Activated naive CD4-positive, alpha-beta T cell treated with anti-CD3 and anti-CD28 coated beads, Interleukin-2, amount 10 ng/mL, durations not matched to agents 7 days and 5 days (primary cell): ENCODE measurements at regions not wholly inside any gene's neighbourhood (a gene's known extent, or its start where the extent isn't known, plus 50 kb on each side); places are given as distances from the start of the nearest gene placed in this dataset.
"Not testable (repeated sequence)": the region's sequence is repeated elsewhere in the genome, so short reads cannot be mapped to it uniquely, and the experiment has no call there.

ENCODE experiments used
- CTCF ChIA-PET: fragments of 350-600 bp; sonication (Branson Sonifier 250); formaldehyde crosslinking; loops from one replicate; lab custom pipeline; 2021; ENCODE audit warnings: antibody characterized with exemption; lab: Charles Lee
- DNase-seq: peaks from one replicate; pipeline ENCODE4 v3.0.0-alpha.2; 2020
- H3K27ac Mint-ChIP-seq: one replicate; pipeline ENCODE4 v1.8.0; 2021; ENCODE audit warnings: mild to moderate bottlenecking, moderate library complexity, mixed read lengths
- H3K27me3 Mint-ChIP-seq: one replicate; pipeline ENCODE4 v1.8.0; 2021; ENCODE audit warnings: mild to moderate bottlenecking, mixed read lengths
- H3K36me3 Mint-ChIP-seq: one replicate; pipeline ENCODE4 v1.8.0; 2021; ENCODE audit warnings: mixed read lengths
- H3K4me1 Mint-ChIP-seq: one replicate; pipeline ENCODE4 v1.8.0; 2021; ENCODE audit warnings: mixed read lengths
- H3K4me3 Mint-ChIP-seq: one replicate; pipeline ENCODE4 v1.8.0; 2021; ENCODE audit warnings: mild to moderate bottlenecking, moderate library complexity, mixed read lengths
- H3K9me3 Mint-ChIP-seq: one replicate; pipeline ENCODE4 v1.8.0; 2021; ENCODE audit warnings: mixed read lengths

- no peaks in the 10 kb centered on the region for H3K4me1 Mint-ChIP-seq
- H3K36me3 Mint-ChIP-seq = no peaks in the 10 kb centered on the region
- no peak overlapping the region for H3K27ac Mint-ChIP-seq
- no peak for DNase-seq
- CTCF ChIA-PET = no interaction called here
- peaks cover 1% of the 10 kb centered on the region for H3K9me3 Mint-ChIP-seq
- no peaks in the 10 kb centered on the region for H3K27me3 Mint-ChIP-seq
- H3K4me3 Mint-ChIP-seq = no peak overlapping the region
These were observed 451.0 kb upstream of the TUSC1 start for GRCh38 chr9:26129217-26129616.

DNA sequence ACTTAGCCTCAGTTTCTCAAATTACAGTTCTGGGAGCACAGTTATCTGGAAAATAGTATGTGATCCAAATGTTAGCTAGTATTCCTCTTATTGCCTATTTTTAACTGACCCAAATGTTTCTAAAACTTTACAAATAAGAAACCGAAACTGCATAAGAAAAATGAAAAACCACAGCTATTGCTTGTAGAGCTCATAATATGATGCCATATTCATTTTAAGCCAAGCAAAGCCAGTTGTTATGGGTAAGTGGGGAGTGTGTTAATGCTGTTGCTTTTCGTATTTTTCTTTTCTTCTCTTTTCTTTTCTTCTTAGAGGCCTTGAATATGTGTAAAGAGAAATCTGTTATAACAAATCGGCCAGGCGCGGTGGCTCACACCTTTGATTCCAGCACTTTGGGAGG lies 447.4 kb upstream of the TUSC1 start:
- Mint-ChIP-seq H3K36me3 (no peaks in the 10 kb centered on the region), H3K4me1 (no peaks in the 10 kb centered on the region), H3K27ac (no peak overlapping the region), H3K4me3 (no peak overlapping the region), H3K27me3 (no peaks in the 10 kb centered on the region), H3K9me3 (peaks cover 5% of the 10 kb centered on the region)
- CTCF ChIA-PET = no interaction called here
- no peak for DNase-seq

- H3K9me3 Mint-ChIP-seq, DNase-seq, H3K27me3 Mint-ChIP-seq, H3K27ac Mint-ChIP-seq, CTCF ChIA-PET, H3K36me3 Mint-ChIP-seq, H3K4me3 Mint-ChIP-seq, H3K4me1 Mint-ChIP-seq: not testable (repeated sequence)
These were observed 437.8 kb upstream of the TUSC1 start for GRCh38 chr9:26116085-26116484.

- H3K4me3 Mint-ChIP-seq = no peak overlapping the region
- CTCF ChIA-PET = no interaction called here
- H3K4me1 Mint-ChIP-seq = no peaks in the 10 kb centered on the region
- H3K9me3 Mint-ChIP-seq = peaks cover 16% of the 10 kb centered on the region
- no peaks in the 10 kb centered on the region for H3K27me3 Mint-ChIP-seq
- H3K27ac Mint-ChIP-seq = no peak overlapping the region
- DNase-seq = no peak
- H3K36me3 Mint-ChIP-seq = no peaks in the 10 kb centered on the region
These were observed 434.5 kb upstream of the TUSC1 start for GRCh38 chr9:26112724-26113123.

GRCh38 chr9:26086396-26086795 lies 408.2 kb upstream of the TUSC1 start:
- Mint-ChIP-seq H3K27ac (no peak overlapping the region), H3K27me3 (no peaks in the 10 kb centered on the region), H3K4me1 (no peaks in the 10 kb centered on the region), H3K4me3 (no peak overlapping the region), H3K36me3 (no peaks in the 10 kb centered on the region), H3K9me3 (peaks cover 2% of the 10 kb centered on the region)
- DNase-seq = no peak
- CTCF ChIA-PET = no interaction called here

DNA sequence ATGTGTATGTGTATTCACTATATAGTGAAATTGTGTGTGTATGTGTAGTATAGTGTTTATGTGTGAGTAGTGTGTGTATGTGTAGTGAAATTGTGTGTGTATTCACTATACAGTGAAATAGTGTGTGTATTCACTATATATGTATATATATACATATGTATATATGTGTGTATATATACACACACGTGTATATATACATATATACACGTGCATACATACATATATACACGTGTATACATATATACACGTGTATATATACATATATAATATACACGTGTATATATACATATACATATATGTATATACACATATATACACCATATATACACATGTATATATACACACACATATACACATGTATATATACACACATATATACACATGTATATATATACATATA lies 403.6 kb upstream of the TUSC1 start:
- Mint-ChIP-seq H3K27me3 (no peaks in the 10 kb centered on the region), H3K36me3 (no peaks in the 10 kb centered on the region), H3K4me3 (no peak overlapping the region), H3K4me1 (no peaks in the 10 kb centered on the region), H3K9me3 (peaks cover 12% of the 10 kb centered on the region), H3K27ac (no peak overlapping the region)
- DNase-seq = no peak
- CTCF ChIA-PET = no interaction called here

DNA sequence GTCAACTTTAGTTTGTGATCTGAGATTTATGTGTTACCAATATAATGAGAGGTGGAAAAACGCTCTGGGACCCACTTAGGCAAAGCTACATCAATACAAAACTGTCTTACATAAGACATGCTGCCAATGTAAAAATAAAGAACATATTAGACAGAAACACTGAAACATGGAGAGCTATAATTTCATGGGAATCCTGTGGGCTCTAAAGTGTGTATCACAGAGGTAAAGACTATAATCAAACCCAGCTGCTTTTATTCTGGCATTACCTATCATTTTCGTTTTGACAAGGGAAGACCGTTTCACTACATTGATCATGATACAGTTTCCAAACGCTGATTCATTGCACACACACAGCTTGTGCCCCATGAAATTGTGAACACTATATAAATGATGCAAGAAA lies 400.5 kb upstream of the TUSC1 start:
- Mint-ChIP-seq H3K4me1 (no peaks in the 10 kb centered on the region), H3K4me3 (no peak overlapping the region), H3K27ac (no peak overlapping the region), H3K9me3 (peaks cover 30% of the 10 kb centered on the region), H3K27me3 (no peaks in the 10 kb centered on the region), H3K36me3 (no peaks in the 10 kb centered on the region)
- DNase-seq = no peak
- CTCF ChIA-PET = no interaction called here

DNA sequence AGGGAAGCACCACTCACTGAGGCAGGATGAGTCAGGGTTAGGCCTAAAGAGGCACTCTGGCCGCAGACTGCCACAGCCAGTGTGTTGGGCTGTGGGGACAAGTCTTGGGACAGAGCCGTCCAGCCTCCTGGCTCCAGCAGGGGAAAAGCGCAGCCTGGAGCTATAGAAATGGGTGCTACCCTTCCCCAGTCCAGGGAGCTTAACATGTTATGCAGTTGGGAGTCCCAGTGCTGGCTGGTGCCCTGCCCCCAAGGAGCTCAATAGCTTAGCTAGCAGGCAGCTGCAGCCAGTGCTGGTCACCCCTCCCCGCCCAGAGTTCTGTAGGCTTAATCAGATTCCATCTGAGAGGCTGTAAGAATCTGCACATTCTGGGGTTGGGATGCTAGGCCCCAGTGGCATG lies 399.6 kb upstream of the TUSC1 start:
- CTCF ChIA-PET = no interaction called here
- Mint-ChIP-seq H3K36me3 (no peaks in the 10 kb centered on the region), H3K27me3 (no peaks in the 10 kb centered on the region), H3K4me1 (no peaks in the 10 kb centered on the region), H3K9me3 (peaks cover 29% of the 10 kb centered on the region), H3K27ac (no peak overlapping the region), H3K4me3 (no peak overlapping the region)
- no peak for DNase-seq

GRCh38 chr9:26067608-26068007 lies 389.4 kb upstream of the TUSC1 start:
- no peak for DNase-seq
- Mint-ChIP-seq H3K27ac (no peak overlapping the region), H3K36me3 (no peaks in the 10 kb centered on the region), H3K4me3 (no peak overlapping the region), H3K27me3 (no peaks in the 10 kb centered on the region), H3K9me3 (peaks cover 2% of the 10 kb centered on the region), H3K4me1 (no peaks in the 10 kb centered on the region)
- CTCF ChIA-PET = no interaction called here

GRCh38 chr9:26066237-26066636 lies 388.0 kb upstream of the TUSC1 start:
- Mint-ChIP-seq H3K27me3 (no peaks in the 10 kb centered on the region), H3K4me1 (no peaks in the 10 kb centered on the region)
- CTCF ChIA-PET = no interaction called here

DNA sequence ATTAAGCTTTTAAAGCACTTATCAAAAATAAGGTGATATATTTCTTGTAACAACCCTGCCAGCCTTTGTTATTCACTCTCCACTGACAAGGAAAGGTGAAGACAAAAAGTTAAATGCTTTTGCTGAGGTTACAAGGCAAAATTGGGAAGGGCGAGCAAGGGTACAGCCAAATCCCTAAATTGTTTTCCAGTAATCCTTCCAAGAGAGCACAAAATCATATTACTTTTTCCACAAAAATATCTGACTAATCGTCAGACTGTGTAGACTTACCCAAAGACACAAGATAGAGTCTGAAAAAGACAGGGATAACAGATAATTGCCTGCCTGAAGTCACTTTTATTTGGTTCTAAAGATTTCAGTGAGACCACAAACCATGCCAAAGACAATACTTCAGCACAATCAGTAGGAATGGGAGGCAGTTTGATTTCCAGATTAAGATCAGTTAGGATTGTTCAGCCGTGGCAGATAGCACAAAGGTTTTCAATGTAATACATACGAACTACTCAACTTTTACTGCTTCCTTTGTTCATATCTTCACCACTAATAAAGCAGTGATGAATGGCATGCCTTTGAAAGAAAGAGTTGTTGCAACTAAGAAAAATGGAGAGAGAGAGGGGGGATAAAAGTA lies 383.8 kb upstream of the TUSC1 start:
- DNase-seq = no peak
- Mint-ChIP-seq H3K36me3 (no peaks in the 10 kb centered on the region), H3K4me3 (no peak overlapping the region), H3K27me3 (no peaks in the 10 kb centered on the region), H3K9me3 (no peaks in the 10 kb centered on the region), H3K27ac (no peak overlapping the region), H3K4me1 (no peaks in the 10 kb centered on the region)
- CTCF ChIA-PET = no interaction called here

More at GRCh38 chr9:26066237-26066636, 388.0 kb upstream of the TUSC1 start:
- no peak overlapping the region for H3K4me3 Mint-ChIP-seq
- H3K9me3 Mint-ChIP-seq = peaks cover 2% of the 10 kb centered on the region
- no peak for DNase-seq
- no peaks in the 10 kb centered on the region for H3K36me3 Mint-ChIP-seq
- H3K27ac Mint-ChIP-seq = no peak overlapping the region

DNA sequence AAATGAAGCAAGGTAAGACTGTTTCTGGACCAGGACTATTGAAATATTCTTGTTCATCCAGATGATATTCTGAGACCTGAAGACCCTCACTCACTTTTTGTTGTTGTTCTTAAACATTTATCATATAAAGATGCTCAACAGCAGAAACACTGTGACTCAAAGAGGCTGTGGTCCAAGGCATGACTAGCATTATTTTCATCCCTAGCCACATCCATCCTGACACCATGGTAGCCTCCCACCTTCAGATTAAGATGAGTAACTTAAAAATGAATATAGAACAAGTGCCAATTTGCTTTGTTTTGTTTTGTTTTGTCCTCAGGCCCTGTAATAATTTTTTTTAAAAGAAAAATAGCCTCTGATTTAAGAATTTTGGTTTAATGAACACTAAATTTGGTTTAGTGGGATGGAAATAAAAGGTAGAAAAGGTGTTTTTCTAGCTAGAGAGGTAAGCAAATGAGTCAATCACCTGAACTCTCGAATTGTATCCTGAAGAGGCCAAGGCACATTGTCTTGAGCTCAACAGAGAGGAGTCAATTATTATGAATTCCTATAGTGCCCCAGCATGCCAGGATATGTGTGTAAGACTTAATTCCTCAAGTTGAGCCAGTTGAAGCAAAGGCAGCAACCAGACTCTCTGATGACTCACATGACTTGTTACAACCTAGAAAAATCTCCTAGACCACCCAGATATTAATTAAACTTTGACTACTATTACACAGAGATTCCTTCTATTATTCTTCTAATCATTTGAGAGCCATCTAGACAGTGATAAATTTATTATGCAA lies 380.1 kb upstream of the TUSC1 start:
- H3K27me3 Mint-ChIP-seq = no peaks in the 10 kb centered on the region
- CTCF ChIA-PET = no interaction called here
- DNase-seq = no peak
- peaks cover 6% of the 10 kb centered on the region for H3K9me3 Mint-ChIP-seq
- no peaks in the 10 kb centered on the region for H3K36me3 Mint-ChIP-seq
- H3K4me1 Mint-ChIP-seq = no peaks in the 10 kb centered on the region
- H3K4me3 Mint-ChIP-seq = no peak overlapping the region
- H3K27ac Mint-ChIP-seq = no peak overlapping the region

DNA sequence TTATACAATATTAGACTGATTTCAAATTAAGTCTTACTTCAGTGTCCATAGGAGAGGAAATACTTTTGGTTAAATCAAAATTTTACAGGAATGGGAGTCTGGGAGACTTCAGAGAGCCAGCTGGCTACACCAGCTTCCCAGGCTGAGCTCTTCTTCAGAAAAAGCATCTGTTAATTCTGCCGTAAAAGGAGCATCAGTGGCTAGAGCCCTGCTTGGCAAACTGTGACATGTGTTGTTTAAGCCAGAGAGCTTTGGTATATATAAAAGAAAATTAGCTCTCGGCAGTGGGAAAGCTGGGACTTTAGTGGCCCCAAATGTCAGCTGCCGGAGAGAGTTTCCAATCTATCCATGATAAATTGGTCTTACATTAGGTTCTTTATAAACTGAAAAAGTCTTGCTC lies 378.8 kb upstream of the TUSC1 start:
- Mint-ChIP-seq H3K27ac (no peak overlapping the region), H3K9me3 (peaks cover 6% of the 10 kb centered on the region), H3K36me3 (no peaks in the 10 kb centered on the region), H3K4me3 (no peak overlapping the region), H3K27me3 (no peaks in the 10 kb centered on the region), H3K4me1 (no peaks in the 10 kb centered on the region)
- CTCF ChIA-PET = no interaction called here
- no peak for DNase-seq

- CTCF ChIA-PET = no interaction called here
- H3K9me3 Mint-ChIP-seq = peaks cover 6% of the 10 kb centered on the region
- H3K27ac Mint-ChIP-seq = no peak overlapping the region
- no peaks in the 10 kb centered on the region for H3K36me3 Mint-ChIP-seq
- no peaks in the 10 kb centered on the region for H3K27me3 Mint-ChIP-seq
- no peaks in the 10 kb centered on the region for H3K4me1 Mint-ChIP-seq
- DNase-seq = no peak
- no peak overlapping the region for H3K4me3 Mint-ChIP-seq
These were observed 376.6 kb upstream of the TUSC1 start for GRCh38 chr9:26054600-26055520.
